Erythroblast (primary cell): ENCODE measurements at regions not wholly inside any gene's neighbourhood (a gene's known extent, or its start where the extent isn't known, plus 50 kb on each side); places are given as distances from the start of the nearest gene placed in this dataset.
"Not testable (repeated sequence)": the region's sequence is repeated elsewhere in the genome, so short reads cannot be mapped to it uniquely, and the experiment has no call there.

Experiments used
- GATA1 ChIP-seq: IDR thresholded peaks from 2 replicates; pipeline ENCODE4 v1.6.1; 2011; ENCODE audit warnings: low read depth, mild to moderate bottlenecking, control low read depth, low read length, moderate library complexity
- POLR2A ChIP-seq: IDR thresholded peaks from 2 replicates; pipeline ENCODE4 v1.6.1; 2011; ENCODE audit warnings: mild to moderate bottlenecking, low read length

DNA sequence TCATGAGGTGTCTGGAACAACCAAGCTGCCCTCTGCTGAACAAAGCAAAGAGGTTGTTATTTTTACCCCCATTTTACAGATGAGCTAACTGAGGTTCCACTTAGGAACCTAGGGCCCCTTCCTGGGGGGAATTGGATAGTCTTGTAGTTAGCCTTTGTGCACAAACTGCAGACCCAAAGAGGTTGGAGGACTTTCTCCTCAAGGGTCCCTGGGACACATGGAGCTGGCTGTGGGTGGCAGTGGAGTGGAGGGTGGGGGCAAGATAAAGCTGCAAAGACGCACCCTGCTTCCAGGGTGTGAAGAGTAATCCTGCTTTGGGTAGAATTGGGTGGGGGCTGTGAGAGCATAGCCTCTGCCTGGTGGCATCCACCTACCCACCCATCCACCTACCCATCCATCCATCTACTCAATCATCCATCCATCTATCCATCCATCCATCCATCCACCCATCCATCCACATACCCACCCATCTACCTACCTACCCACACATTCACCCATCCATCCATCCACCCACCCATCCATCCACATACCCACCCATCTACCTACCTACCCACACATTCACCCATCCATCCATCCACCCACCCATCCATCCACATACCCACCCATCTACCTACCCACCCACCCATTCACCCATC lies 73.7 kb downstream of the KCTD15 start:
- TF ChIP-seq POLR2A, GATA1: not testable (repeated sequence)
